ENCODE measurements at regions not wholly inside any gene's neighbourhood (a gene's known extent, or its start where the extent isn't known, plus 50 kb on each side); places are given as distances from the start of the nearest gene placed in this dataset.
"Not testable (repeated sequence)": the region's sequence is repeated elsewhere in the genome, so short reads cannot be mapped to it uniquely, and the experiment has no call there.

DNA sequence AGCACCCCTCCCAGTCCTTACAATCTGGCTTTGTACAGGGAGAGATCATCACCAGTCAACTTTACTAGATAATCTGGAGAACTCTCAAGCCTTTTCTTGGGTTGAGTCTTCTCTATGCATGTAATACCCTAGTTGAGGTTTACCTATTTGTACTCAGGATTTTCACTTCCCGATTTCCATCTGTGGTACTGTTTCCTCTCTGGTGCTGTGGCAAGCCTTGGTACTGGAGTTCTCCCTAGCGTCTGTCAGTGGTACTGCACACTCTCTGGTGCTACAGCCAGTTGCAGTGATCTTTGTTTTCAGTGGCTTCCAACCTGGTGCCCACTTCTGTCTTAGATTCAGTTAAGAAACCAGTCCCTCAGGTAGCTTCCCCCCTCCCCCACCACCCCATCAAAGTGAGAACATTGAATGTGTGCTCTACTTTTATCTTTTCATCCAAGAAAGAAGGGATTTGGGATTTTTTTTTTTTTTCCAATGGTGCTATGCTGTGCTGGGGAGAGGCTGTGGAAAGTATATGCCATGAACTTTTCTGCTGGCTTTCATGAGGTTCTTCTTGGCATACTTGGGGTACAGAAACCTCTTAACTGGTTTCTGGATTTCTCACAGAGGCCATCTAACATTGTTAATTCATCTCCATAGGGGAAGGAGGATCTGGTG, 69.4 kb upstream of the EVL start:
- Histone ChIP-seq H3K27ac (no peak overlapping the region), H3K36me3 (no peaks in the 10 kb centered on the region), H3K9me3 (no peaks in the 10 kb centered on the region), H3K4me1 (ENCODE audit: insufficient read depth) (no peaks in the 10 kb centered on the region), H3K27me3 (no peaks in the 10 kb centered on the region), H3K4me3 (no peak overlapping the region)
- peak in 2 of 5 donors; percentile 36 to 42 for DNase-seq
- TF ChIP-seq, protein P1, sequence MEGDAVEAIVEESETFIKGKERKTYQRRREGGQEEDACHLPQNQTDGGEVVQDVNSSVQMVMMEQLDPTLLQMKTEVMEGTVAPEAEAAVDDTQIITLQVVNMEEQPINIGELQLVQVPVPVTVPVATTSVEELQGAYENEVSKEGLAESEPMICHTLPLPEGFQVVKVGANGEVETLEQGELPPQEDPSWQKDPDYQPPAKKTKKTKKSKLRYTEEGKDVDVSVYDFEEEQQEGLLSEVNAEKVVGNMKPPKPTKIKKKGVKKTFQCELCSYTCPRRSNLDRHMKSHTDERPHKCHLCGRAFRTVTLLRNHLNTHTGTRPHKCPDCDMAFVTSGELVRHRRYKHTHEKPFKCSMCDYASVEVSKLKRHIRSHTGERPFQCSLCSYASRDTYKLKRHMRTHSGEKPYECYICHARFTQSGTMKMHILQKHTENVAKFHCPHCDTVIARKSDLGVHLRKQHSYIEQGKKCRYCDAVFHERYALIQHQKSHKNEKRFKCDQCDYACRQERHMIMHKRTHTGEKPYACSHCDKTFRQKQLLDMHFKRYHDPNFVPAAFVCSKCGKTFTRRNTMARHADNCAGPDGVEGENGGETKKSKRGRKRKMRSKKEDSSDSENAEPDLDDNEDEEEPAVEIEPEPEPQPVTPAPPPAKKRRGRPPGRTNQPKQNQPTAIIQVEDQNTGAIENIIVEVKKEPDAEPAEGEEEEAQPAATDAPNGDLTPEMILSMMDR (IDR thresholded peaks at IDR 0.05): no peak
- TF ChIP-seq EP300 (IDR thresholded peaks at IDR 0.05): no peak
- TF ChIP-seq POLR2A (IDR thresholded peaks at IDR 0.05): no peak
- 34 to 43% (median 43%) methylated on average over 2 of the region's 2 CpGs for WGBS, 3 donors
- intact Hi-C loops (cut with DNase I): loop anchor here in 1 of 4 donors (5.0 kb wide), 1 partner anchor 126 kb away; no protein-coding TSS in a partner anchor

DNA sequence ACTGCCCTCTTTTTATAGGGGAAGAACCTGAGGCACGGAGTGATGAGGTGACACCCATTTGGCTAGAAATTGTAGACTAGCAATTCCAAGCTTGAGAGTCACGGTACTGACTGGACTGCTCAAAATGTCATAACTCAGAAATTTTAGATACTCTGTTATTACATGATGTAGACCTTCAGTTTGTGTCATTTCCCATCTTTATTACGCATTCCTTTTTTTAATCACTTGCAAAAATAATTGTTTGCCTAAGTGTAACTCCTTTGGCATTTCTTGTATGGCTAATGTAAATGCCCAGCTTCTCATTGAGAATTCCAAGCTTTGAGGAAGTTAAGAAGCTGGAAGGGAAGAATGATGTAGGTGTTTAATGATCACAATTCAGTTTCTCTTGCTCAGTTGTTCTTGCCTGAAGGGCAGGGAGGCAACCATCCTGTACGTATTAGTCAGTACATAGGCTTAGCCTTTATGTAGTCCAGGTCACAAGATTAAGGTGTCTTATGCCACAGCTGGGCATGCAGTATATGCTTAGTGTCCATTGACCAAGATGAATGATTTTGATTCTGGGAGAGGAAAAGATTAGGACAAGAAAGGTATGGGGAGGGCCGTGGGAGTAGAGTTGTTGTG, 68.2 kb upstream of the EVL start:
- TF ChIP-seq POLR2A (IDR thresholded peaks at IDR 0.05) (no peak), EP300 (IDR thresholded peaks at IDR 0.05) (no peak)
- TF ChIP-seq, protein P1 (IDR thresholded peaks at IDR 0.05): no peak
- Histone ChIP-seq H3K4me1 (ENCODE audit: insufficient read depth) (no peaks in the 10 kb centered on the region), H3K27me3 (no peaks in the 10 kb centered on the region), H3K36me3 (no peaks in the 10 kb centered on the region), H3K27ac (no peak overlapping the region), H3K9me3 (no peaks in the 10 kb centered on the region), H3K4me3 (no peak overlapping the region)
- 84 to 96% (median 94%) methylated on average over 5 of the region's 5 CpGs for WGBS, 3 donors
- DNase-seq: no peak
- intact Hi-C loops (cut with DNase I): loop anchor here in 1 of 4 donors (5.0 kb wide), 1 partner anchor 125 kb away; no protein-coding TSS in a partner anchor

DNA sequence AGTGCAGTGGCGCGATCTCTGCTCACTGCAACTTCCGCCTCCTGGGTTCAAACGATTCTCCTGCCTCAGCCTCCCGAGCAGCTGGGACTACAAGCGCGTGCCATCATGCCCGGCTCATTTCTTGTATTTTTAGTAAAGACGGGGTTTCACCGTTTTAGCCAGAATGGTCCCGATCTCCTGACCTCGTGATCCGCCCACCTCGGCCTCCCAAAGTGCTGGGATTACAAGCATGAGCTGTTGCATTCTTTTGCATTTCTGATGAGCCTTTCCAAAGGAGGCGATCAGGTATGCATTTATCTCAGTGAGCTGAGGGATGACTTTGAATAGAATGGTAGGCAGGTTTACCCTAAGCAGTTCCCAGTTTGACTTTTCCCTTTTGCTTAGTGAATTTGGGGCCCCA, 64.8 kb upstream of the EVL start:
- H3K27ac ChIP-seq; H3K9me3 ChIP-seq; DNase-seq; H3K36me3 ChIP-seq; H3K4me3 ChIP-seq; H3K4me1 ChIP-seq (ENCODE audit: insufficient read depth); H3K27me3 ChIP-seq; intact Hi-C loops (cut with DNase I): not testable (repeated sequence)
- 96 to 97% (median 97%) methylated on average over 15 of the region's 15 CpGs for WGBS, 3 donors

DNA sequence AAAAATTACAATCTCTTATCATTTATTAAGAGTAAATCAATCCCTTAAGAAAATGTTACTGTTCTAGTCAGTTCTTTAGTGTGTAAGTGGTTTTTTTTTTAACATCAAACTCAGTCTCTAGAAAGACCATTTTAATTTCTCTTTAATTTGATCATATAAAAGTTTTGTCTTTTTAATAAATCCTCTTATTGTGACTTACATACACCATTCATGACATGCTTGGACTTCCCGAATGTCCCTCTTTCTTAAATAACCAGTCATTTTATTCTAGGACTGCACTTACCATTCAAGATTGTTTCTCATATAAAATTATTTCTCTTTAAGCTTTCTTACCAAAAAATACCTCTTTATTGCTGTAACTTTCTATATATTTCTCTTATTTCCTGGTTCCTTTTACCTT, 60.8 kb upstream of the EVL start:
- no peak for TF ChIP-seq POLR2A (IDR thresholded peaks at IDR 0.05)
- TF ChIP-seq, protein P1 (IDR thresholded peaks at IDR 0.05): no peak
- Histone ChIP-seq H3K4me3 (no peak overlapping the region), H3K9me3 (no peaks in the 10 kb centered on the region), H3K4me1 (ENCODE audit: insufficient read depth) (no peaks in the 10 kb centered on the region), H3K36me3 (no peaks in the 10 kb centered on the region), H3K27ac (no peak overlapping the region), H3K27me3 (no peaks in the 10 kb centered on the region)
- WGBS, 3 donors: 91 to 99% (median 98%) methylated on average over 1 of the region's 1 CpG
- no peak for DNase-seq
- intact Hi-C loops (cut with DNase I): no loop called here

DNA sequence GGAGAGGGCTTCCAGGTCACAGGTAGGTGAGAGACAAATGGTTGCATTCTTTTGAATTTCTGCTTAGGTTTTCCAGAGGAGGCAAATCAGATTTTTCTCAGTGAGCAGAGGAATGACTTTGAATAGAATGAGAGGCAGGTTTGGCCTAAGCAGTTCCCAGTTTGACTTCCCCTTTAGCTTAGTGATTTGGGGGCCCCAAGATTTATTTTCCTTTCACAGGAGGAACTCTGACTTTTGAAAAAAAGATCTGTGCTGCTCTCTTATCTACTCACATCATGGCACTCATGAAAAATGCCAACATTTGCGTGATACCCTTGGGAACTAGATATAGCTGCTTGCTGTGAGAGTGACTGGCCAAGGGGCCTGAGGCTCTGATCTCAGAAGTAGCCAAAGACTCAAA, 58.0 kb upstream of the EVL start:
- Histone ChIP-seq H3K27ac (no peak overlapping the region), H3K27me3 (no peaks in the 10 kb centered on the region), H3K9me3 (no peaks in the 10 kb centered on the region), H3K4me1 (ENCODE audit: insufficient read depth) (no peaks in the 10 kb centered on the region), H3K4me3 (no peak overlapping the region), H3K36me3 (no peaks in the 10 kb centered on the region)
- 91 to 94% (median 94%) methylated on average over 1 of the region's 1 CpG for WGBS, 3 donors
- no peak for DNase-seq
- intact Hi-C loops (cut with DNase I): no loop called here
- TF ChIP-seq EP300 (IDR thresholded peaks at IDR 0.05): no peak
- TF ChIP-seq, protein P1 (IDR thresholded peaks at IDR 0.05): no peak

DNA sequence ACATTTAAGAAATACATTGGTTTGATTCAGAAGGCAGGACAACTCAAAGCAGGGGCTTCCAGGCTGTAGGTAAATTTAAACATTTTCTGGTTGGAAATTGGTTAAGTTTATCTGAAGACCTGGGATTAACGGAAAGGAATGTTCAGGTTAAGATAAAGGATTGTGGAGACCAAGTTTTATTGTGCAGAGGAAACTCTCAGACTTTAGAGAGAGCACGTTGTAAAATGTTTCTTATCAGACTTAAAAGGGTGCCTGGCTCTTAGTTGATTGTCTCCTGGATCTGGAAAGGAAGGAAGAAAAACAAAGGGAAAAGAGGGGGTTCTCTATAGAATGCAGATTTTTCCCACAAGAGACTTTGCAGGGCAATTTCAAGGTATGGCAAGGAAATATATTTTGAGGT, 55.4 kb upstream of the EVL start:
- H3K27me3 ChIP-seq; H3K4me1 ChIP-seq (ENCODE audit: insufficient read depth); H3K4me3 ChIP-seq; intact Hi-C loops (cut with DNase I); H3K9me3 ChIP-seq; DNase-seq; H3K36me3 ChIP-seq; H3K27ac ChIP-seq: not testable (repeated sequence)
- 35 to 40% (median 39%) methylated on average over 2 of the region's 2 CpGs for WGBS, 3 donors
